HG03378 (cell line): ENCODE measurements at regions not wholly inside any gene's neighbourhood (a gene's known extent, or its start where the extent isn't known, plus 50 kb on each side); places are given as distances from the start of the nearest gene placed in this dataset.
"Not testable (repeated sequence)": the region's sequence is repeated elsewhere in the genome, so short reads cannot be mapped to it uniquely, and the experiment has no call there.

Experiments used
- ATAC-seq: cut with Tn5 transposase; IDR thresholded peaks from one replicate; pipeline ENCODE4 v1.9.1; 2021; ENCODE audit warnings: mild to moderate bottlenecking, moderate library complexity; ENCODE audit not compliant: unreplicated experiment

DNA sequence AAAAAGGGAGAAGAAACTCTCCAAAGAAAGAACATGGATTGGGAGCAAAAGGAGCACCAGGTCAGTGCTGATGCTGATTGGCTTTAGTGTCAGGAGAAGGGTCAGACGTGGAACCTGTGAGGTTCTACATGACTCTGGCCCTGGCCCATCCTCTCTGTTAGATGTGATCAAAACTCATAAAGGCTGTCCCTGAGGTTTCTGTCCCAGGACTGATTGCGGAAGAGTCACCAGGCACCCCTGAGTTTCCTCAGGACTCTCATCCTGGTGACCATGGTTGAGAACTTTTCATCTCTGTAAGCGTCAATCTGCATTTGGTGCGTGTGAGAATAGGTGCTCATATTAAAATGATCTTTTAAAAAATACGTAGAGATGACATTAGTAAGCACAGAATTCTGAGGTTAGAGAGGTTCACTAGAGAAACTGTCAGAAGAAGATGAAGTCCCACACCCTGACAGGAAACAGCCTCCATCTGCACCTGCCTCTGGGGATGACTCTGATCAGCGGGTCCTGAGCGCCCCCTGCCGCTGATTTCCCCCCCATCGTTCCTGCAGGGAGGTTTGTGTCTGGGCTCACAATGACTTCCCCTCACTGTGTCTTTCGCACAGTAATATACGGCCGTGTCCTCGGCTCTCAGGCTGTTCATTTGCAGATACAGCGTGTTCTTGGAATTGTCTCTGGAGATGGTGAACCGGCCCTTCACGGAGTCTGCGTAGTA lies 741.8 kb downstream of the TMEM121 start:
- ATAC-seq: no peak

DNA sequence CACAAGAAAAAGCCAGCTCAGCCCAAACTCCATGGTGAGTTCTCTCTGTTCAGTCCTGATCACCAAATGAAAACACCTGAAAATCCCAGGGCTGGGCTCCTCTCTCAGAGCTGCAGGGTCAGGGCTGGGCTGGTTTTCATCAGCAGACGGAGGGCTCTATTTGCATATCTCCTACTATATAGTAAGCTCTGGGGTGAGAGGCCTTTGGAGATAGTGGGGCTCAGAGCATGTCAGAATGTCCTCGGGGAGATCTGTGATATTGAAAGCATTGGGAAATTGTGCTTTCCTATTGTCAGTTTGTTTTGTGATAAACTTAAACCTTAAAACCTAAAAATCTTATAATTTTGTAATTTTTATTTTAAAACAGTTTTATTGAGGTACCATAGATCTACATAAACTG lies 742.6 kb downstream of the TMEM121 start:
- no peak for ATAC-seq

DNA sequence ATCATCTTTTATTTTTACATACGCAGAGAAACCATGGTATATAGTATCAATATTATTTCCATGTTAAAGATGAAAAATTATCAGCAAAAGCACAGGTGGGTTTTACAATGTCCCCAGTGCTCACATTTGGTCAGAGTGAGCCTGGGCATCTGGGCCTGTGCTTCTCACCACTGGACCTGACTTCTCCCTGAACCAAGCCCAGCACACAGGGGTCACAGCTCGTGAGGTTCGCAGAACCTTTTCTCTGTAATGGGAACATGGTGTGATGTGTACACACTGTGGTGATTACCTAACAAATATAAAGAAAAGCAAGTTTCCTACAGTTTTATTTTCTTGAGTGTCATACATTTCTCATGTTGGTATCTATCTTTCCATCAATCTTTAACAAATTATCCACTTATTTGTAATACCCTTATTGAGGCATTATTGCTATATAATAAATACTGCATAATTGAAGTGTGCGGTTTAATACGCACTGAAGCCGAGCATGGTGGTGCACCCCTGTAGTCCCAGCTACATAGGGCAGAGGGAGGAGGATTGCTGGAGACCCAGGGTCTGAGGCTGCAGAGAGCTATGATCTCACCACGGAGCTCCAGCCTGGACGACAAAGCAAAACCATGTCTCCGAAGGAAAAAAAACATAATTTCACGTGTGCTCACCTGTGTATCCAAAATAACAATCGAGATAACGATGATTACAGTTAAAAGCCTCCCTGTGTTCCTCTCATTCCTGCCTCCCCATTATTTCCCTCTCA lies 743.2 kb downstream of the TMEM121 start:
- no peak for ATAC-seq

DNA sequence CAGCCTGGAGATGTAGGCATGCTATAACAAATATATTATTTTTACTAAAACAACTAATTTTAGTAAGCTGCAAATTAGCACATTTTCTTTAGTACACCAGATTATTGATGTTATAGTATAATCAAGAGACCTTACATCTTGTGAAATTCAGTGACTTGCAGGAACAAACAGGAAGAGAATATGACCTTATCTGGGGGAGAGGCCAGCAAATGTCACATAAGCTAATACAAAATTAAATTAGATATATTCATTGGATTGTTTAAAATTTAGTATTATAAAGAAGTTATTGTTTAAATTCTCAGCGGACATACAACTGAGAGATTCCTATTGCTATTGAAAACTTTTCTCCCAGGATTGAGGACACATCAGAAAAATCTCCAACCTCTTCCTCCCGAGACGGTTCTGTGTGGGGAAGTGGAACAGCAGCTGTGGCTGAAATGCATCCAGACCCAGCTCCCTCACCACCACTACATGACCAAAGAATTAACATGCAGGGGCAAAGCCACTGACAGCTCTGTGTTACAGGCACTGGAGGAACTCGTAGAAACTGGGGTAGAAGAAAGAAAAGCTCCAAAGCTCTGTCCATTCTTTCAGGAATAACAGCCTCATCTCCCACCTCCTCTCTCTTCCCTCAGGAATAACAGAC lies 744.2 kb downstream of the TMEM121 start:
- not testable (repeated sequence) for ATAC-seq

DNA sequence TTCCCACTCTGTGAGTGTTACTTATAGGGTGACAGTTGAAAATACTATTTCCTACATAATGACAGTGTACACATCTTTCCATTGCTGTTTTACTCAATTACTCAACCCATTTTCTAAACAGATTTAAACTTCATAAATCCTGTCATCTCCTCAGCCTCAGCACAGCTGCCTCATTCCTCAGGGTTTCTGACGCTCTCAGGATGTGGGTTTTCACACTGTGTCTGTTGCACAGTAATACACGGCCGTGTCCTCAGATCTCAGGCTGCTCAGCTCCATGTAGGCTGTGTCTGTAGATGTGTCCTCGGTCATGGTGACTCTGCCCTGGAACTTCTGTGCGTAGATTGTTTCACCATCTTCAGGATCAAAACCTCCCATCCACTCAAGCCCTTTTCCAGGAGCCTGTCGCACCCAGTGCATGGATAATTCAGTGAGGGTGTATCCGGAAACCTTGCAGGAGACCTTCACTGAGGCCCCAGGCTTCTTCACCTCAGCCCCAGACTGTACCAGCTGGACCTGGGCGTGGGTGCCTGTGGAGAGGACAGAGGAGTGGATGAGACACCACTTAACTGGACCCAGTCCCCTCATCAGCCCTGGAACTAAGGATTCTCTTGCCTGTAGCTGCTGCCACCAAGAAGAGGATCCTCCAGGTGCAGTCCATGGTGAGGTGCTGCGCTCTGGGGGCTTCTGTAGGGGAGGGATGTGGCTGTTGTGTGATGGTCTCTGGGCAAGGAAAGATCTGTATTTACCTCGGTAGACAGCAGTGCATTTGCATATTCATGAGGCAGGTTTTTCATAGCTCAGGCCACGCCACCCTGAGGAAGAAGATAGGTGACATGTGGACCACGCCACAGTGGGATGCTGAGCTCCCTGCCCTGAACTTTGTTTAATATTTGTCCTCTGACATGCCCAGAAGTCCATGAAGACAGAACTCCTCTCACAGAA lies 750.2 kb downstream of the TMEM121 start:
- ATAC-seq: no peak

GRCh38 chr14:106277503-106277902 lies 751.1 kb downstream of the TMEM121 start:
- ATAC-seq: no peak

- ATAC-seq: no peak
Measured at GRCh38 chr14:106280876-106281275, 754.5 kb downstream of the TMEM121 start.

GRCh38 chr14:106286697-106287290 lies 760.4 kb downstream of the TMEM121 start:
- no peak for ATAC-seq

DNA sequence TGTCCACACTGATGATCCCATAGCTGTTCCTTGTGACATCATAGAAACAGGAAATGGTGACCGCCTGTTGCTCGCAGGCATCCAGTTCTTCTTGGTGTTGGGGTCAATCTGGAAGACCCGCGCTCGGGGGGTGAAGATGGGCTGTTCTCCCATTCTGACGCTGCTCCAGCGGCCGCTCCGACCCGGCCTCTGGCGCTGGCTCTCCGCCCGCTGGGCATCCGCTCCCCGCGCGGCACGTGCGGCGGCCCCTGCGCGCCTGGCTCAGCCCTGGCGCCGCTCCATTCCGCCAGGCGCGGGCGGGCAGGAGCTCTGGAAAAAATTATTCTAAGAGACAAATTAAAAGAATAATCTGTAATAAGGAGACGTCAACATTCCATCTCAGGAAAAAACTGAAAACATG lies 761.1 kb downstream of the TMEM121 start:
- ATAC-seq: no peak

DNA sequence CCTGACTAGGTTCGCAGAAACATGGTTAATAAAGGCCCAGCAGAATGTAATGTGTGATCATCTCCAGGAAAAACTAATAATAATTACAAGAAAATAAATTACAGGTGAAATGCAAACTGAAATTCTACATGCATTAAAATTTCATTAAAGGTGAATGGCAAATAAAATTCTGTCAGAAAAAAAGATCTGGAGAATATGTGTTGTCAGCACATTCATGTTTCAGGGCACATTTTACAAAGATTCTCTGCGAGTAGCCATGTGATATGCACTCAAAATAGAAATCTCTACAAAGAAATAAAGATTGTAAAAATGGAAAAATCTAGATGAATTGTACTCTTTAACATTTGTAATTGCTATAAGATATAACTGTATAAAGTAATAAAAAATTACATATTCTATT lies 765.2 kb downstream of the TMEM121 start:
- ATAC-seq: no peak

DNA sequence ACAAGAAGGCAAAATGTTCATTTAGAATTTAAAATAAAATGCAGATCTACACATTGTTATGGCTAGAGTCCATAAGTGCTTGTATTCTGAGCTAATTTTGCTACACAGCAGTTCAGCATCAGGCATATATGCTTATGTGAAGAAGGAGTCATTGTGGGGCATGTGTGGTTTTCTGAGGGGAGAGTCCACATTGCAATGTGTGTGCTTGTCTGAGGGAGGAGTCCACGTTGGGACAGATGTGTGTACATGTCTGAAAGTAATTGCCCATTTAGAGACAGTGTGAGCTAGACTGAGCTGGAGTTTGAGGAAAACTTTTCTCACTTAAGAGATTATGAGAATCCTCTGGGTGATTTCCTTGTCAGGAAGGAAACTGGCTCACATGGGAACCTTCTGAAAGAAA lies 767.9 kb downstream of the TMEM121 start:
- ATAC-seq: no peak

- ATAC-seq: not testable (repeated sequence)
Measured at GRCh38 chr14:106300951-106301510, 774.6 kb downstream of the TMEM121 start.

DNA sequence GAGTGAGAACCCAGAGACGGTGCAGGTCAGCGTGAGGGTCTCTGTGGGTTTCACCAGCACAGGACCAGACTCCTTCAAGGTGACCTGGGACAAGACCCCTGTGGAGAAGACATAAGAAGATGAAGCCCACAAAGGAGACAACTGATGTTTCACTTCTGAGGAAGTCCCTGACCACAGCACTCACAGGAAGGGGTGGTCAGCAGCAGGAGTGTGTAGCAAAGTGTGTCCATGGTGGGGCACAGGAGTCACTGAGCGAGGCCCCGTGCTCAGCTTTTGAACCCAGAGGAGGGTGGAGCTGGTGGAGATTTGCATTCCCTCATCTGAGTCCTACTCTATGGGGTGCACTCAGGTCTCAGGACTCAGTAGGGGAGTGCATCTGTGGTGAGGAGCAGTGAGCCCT lies 775.2 kb downstream of the TMEM121 start:
- ATAC-seq: not testable (repeated sequence)

- ATAC-seq: no peak
Measured at GRCh38 chr14:106302661-106303060, 776.3 kb downstream of the TMEM121 start.

DNA sequence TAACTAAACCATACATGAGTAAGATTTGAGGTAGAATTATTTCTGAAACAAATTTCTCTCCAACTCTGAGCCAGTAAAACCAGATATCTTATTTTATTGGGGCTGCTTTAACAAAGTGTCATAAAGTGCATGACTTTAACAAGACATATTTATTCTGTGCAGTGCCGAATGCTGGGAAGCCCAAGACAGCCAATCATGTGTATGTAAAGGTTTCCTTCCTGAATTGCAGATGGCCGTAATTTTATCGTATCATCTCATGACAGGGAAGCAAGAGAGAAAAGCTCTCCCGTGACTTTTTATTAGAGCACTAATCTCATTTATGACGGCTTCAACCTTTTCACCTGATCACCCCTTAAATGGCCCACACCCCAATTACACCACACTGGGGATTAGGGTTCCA lies 777.9 kb downstream of the TMEM121 start:
- ATAC-seq: no peak

- ATAC-seq: peak; percentile 75
Measured at GRCh38 chr14:106308839-106309389, 782.5 kb downstream of the TMEM121 start.

DNA sequence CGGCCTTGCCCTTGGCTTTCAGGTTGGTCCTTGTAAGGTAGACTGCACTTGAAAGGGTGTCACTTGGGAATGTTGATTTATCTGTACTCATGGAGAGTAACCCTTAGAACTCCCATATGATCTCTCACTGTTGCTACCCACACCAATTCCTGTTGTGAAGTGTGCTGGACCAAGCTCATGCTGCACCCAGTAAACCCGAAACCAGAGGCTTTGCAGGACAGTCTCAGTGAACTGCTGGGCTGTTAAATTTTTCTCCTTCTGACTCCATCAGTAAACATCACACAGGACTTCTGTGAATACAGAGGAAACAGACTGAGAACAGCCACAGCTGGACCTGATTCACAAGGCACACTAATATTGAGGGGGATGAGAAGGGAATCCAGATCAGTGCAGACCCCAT lies 783.0 kb downstream of the TMEM121 start:
- peak; percentile 13 for ATAC-seq

GRCh38 chr14:106315436-106315835 lies 789.1 kb downstream of the TMEM121 start:
- ATAC-seq: no peak

- ATAC-seq: no peak
Measured at GRCh38 chr14:106317593-106317992, 791.2 kb downstream of the TMEM121 start.

GRCh38 chr14:106318700-106319099 lies 792.3 kb downstream of the TMEM121 start:
- no peak for ATAC-seq
